HepG2 (cell line): ENCODE measurements at regions not wholly inside any gene's neighbourhood (a gene's known extent, or its start where the extent isn't known, plus 50 kb on each side); places are given as distances from the start of the nearest gene placed in this dataset.

Experiments
- EP300 ChIP-seq, 3 experiments: sonication (generic) in 1 of 3; formaldehyde crosslinking in 1 of 3; IDR thresholded peaks; 2 replicates each; pipeline versions ENCODE4 v1.5.1 to v1.6.1; 2011 to 2020; ENCODE audit warnings: low read depth in 2 of 3, low read length in 2 of 3, borderline replicate concordance in 1 of 3, improper control_type of control experiment in 1 of 3, mild to moderate bottlenecking in 1 of 3, missing genetic modification reagents in 1 of 3, moderate library complexity in 1 of 3
- ERF ChIP-seq: IDR thresholded peaks from 2 replicates; pipeline ENCODE4 v1.6.1; 2018; ENCODE audit warnings: missing biosample characterization, missing genetic modification reagents
- ETV6 ChIP-seq: sonication (generic); formaldehyde crosslinking; conservative IDR thresholded peaks from 2 replicates; pipeline ENCODE4 v1.4.0; 2020; ENCODE audit warnings: missing genetic modification reagents
- HOXA3 ChIP-seq: sonication (generic); formaldehyde crosslinking; IDR thresholded peaks from 2 replicates; pipeline ENCODE4 v1.5.0; 2020; ENCODE audit warnings: missing genetic modification reagents
- KAT8 ChIP-seq: IDR thresholded peaks from 2 replicates; pipeline ENCODE4 v1.6.1; 2016; ENCODE audit warnings: missing genetic modification reagents, missing compliant biosample characterization
- MIER3 ChIP-seq: IDR thresholded peaks from 2 replicates; pipeline ENCODE4 v1.6.1; 2016; ENCODE audit warnings: missing compliant biosample characterization, borderline replicate concordance
- MLLT10 ChIP-seq: sonication (generic); formaldehyde crosslinking; IDR thresholded peaks from 2 replicates; pipeline ENCODE4 v1.4.0; 2020; ENCODE audit warnings: missing genetic modification reagents
- REPIN1 ChIP-seq: sonication (generic); formaldehyde crosslinking; IDR thresholded peaks from 2 replicates; pipeline ENCODE4 v1.8.0; 2022; ENCODE audit warnings: missing genetic modification reagents, low read depth, mild to moderate bottlenecking, borderline replicate concordance
- SMARCC2 ChIP-seq: fragments of 450-650 bp; IDR thresholded peaks from 2 replicates; pipeline ENCODE4 v1.6.1; 2017; ENCODE audit warnings: antibody characterized with exemption, mild to moderate bottlenecking
- TEAD2 ChIP-seq: sonication (generic); formaldehyde crosslinking; IDR thresholded peaks from 2 replicates; pipeline ENCODE4 v1.9.0; 2021; ENCODE audit warnings: missing genetic modification reagents
- ZFP36L1 ChIP-seq: sonication (generic); formaldehyde crosslinking; IDR thresholded peaks from 2 replicates; pipeline ENCODE4 v1.8.0; 2022; ENCODE audit warnings: mild to moderate bottlenecking, missing genetic modification reagents, moderate library complexity
- ZMYM4 ChIP-seq: sonication (generic); formaldehyde crosslinking; IDR thresholded peaks from 2 replicates; pipeline ENCODE4 v1.8.1; 2023; ENCODE audit warnings: mild to moderate bottlenecking, missing genetic modification reagents
- ZNF383 ChIP-seq: sonication (generic); formaldehyde crosslinking; IDR thresholded peaks from 2 replicates; pipeline ENCODE4 v1.4.0; 2020; ENCODE audit warnings: missing genetic modification reagents, mild to moderate bottlenecking, borderline replicate concordance
- ZNF615 ChIP-seq: sonication (generic); formaldehyde crosslinking; IDR thresholded peaks from 2 replicates; pipeline ENCODE4 v1.5.0; 2020; ENCODE audit warnings: mild to moderate bottlenecking, missing genetic modification reagents, borderline replicate concordance
- ZNF652 ChIP-seq: IDR thresholded peaks from 2 replicates; pipeline ENCODE4 v1.6.1; 2016; ENCODE audit warnings: low read depth, borderline replicate concordance
- ZNF839 ChIP-seq: sonication (generic); formaldehyde crosslinking; IDR thresholded peaks from 2 replicates; pipeline ENCODE4 v1.4.0; 2020; ENCODE audit warnings: missing genetic modification reagents, mild to moderate bottlenecking, borderline replicate concordance
- TF ChIP-seq, protein P1 (sequence below): sonication (generic); formaldehyde crosslinking; IDR thresholded peaks from 2 replicates; pipeline ENCODE4 v1.4.0; 2020; ENCODE audit warnings: missing genetic modification reagents
- TF ChIP-seq, protein P2 (sequence below): IDR thresholded peaks from 2 replicates; pipeline ENCODE4 v1.6.1; 2018; ENCODE audit warnings: missing genetic modification reagents, mild to moderate bottlenecking, missing compliant biosample characterization
- TF ChIP-seq, protein P3 (sequence below): sonication (generic); formaldehyde crosslinking; IDR thresholded peaks from 2 replicates; pipeline ENCODE4; 2020; ENCODE audit warnings: missing genetic modification reagents, mild to moderate bottlenecking, borderline replicate concordance
- TF ChIP-seq, protein P4 (sequence below): sonication (generic); formaldehyde crosslinking; IDR thresholded peaks from 2 replicates; pipeline ENCODE4 v1.5.0; 2020; ENCODE audit warnings: mild to moderate bottlenecking, missing genetic modification reagents, borderline replicate concordance

DNA sequence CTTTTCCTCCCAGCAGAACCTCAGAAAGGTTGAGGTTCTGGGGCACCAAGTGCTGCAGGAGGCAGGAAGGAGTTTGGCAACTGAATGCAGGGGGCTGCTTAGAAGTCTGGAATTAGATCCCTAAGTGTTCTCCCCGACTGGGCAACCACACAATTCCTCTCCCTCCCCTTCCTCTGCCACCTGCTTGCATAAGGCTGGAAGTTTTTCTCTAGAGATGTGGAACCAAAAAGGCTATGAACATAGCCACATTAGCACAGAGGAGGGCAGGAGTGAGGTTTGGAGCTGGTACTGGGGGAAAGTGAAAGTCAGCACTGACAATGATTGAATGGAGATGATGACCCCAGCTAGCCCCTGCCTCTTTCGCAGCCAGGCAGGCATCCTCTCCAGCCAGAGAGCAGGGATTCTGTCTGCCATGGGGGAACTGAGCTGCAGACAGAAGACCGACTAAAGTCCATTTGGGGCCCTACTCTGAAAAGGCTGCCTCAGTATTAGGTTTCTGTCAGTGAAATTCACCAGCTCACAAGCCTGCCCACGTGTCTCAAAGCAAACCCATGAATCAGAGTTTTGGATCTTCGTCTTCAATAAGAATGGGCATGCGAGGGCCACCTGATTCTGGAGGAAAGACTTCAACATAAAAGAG lies 87.9 kb upstream of the ITGA6 start (continued):
- TF ChIP-seq ZNF383 (no peak), ZNF652 (CRISPR knock-in tag) (no peak), KAT8 (CRISPR knock-in tag) (peak; percentile 73), ERF (CRISPR knock-in tag) (0 out of 2 replicates have a peak, but pooled peaks have one; percentile 65), ZMYM4 (peak; percentile 66; the same call in 1 of the 2 replicates), EP300 (IDR thresholded peaks at IDR 0.05; ENCODE audit: low read depth in 2 of 2, low read length in 2 of 2) (peak; percentile 72 to 79; a peak in 3 of 4 replicates), EP300 (CRISPR knock-in tag; IDR thresholded peaks at IDR 0.05; ENCODE audit: borderline replicate concordance) (peak; percentile 65; the same call in 1 of the 2 replicates), HOXA3 (CRISPR knock-in tag) (peak; percentile 77; the same call in 1 of the 2 replicates), MLLT10 (CRISPR knock-in tag) (no peak), REPIN1 (CRISPR knock-in tag) (peak; percentile 85), SMARCC2 (no peak), TEAD2 (CRISPR knock-in tag) (no peak), ZNF615 (CRISPR knock-in tag) (no peak), MIER3 (CRISPR knock-in tag) (no peak), ZNF839 (no peak), ZFP36L1 (CRISPR knock-in tag) (no peak), ETV6 (CRISPR knock-in tag) (no peak)
- TF ChIP-seq, protein P1, sequence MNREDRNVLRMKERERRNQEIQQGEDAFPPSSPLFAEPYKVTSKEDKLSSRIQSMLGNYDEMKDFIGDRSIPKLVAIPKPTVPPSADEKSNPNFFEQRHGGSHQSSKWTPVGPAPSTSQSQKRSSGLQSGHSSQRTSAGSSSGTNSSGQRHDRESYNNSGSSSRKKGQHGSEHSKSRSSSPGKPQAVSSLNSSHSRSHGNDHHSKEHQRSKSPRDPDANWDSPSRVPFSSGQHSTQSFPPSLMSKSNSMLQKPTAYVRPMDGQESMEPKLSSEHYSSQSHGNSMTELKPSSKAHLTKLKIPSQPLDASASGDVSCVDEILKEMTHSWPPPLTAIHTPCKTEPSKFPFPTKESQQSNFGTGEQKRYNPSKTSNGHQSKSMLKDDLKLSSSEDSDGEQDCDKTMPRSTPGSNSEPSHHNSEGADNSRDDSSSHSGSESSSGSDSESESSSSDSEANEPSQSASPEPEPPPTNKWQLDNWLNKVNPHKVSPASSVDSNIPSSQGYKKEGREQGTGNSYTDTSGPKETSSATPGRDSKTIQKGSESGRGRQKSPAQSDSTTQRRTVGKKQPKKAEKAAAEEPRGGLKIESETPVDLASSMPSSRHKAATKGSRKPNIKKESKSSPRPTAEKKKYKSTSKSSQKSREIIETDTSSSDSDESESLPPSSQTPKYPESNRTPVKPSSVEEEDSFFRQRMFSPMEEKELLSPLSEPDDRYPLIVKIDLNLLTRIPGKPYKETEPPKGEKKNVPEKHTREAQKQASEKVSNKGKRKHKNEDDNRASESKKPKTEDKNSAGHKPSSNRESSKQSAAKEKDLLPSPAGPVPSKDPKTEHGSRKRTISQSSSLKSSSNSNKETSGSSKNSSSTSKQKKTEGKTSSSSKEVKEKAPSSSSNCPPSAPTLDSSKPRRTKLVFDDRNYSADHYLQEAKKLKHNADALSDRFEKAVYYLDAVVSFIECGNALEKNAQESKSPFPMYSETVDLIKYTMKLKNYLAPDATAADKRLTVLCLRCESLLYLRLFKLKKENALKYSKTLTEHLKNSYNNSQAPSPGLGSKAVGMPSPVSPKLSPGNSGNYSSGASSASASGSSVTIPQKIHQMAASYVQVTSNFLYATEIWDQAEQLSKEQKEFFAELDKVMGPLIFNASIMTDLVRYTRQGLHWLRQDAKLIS (CRISPR knock-in tag): no peak; the same call in 1 of the 2 replicates
- TF ChIP-seq, protein P2, sequence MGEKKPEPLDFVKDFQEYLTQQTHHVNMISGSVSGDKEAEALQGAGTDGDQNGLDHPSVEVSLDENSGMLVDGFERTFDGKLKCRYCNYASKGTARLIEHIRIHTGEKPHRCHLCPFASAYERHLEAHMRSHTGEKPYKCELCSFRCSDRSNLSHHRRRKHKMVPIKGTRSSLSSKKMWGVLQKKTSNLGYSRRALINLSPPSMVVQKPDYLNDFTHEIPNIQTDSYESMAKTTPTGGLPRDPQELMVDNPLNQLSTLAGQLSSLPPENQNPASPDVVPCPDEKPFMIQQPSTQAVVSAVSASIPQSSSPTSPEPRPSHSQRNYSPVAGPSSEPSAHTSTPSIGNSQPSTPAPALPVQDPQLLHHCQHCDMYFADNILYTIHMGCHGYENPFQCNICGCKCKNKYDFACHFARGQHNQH: peak; percentile 76
- TF ChIP-seq, protein P3, sequence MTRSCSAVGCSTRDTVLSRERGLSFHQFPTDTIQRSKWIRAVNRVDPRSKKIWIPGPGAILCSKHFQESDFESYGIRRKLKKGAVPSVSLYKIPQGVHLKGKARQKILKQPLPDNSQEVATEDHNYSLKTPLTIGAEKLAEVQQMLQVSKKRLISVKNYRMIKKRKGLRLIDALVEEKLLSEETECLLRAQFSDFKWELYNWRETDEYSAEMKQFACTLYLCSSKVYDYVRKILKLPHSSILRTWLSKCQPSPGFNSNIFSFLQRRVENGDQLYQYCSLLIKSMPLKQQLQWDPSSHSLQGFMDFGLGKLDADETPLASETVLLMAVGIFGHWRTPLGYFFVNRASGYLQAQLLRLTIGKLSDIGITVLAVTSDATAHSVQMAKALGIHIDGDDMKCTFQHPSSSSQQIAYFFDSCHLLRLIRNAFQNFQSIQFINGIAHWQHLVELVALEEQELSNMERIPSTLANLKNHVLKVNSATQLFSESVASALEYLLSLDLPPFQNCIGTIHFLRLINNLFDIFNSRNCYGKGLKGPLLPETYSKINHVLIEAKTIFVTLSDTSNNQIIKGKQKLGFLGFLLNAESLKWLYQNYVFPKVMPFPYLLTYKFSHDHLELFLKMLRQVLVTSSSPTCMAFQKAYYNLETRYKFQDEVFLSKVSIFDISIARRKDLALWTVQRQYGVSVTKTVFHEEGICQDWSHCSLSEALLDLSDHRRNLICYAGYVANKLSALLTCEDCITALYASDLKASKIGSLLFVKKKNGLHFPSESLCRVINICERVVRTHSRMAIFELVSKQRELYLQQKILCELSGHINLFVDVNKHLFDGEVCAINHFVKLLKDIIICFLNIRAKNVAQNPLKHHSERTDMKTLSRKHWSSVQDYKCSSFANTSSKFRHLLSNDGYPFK (CRISPR knock-in tag): 0 out of 2 replicates have a peak, but pooled peaks have one; percentile 17
- TF ChIP-seq, protein P4, sequence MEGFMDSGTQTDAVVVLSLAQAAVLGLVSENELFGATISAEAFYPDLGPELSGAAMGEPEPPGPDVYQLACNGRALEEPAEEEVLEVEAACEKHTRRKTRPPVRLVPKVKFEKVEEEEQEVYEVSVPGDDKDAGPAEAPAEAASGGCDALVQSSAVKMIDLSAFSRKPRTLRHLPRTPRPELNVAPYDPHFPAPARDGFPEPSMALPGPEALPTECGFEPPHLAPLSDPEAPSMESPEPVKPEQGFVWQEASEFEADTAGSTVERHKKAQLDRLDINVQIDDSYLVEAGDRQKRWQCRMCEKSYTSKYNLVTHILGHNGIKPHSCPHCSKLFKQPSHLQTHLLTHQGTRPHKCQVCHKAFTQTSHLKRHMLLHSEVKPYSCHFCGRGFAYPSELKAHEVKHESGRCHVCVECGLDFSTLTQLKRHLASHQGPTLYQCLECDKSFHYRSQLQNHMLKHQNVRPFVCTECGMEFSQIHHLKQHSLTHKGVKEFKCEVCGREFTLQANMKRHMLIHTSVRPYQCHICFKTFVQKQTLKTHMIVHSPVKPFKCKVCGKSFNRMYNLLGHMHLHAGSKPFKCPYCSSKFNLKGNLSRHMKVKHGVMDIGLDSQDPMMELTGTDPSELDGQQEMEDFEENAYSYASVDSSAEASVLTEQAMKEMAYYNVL (CRISPR knock-in tag): peak; percentile 84
